Keratinocyte (primary cell): ENCODE measurements at regions not wholly inside any gene's neighbourhood (a gene's known extent, or its start where the extent isn't known, plus 50 kb on each side); places are given as distances from the start of the nearest gene placed in this dataset.

ENCODE experiments used
- DNase-seq: peaks from one replicate; pipeline ENCODE4 v3.0.0-alpha.2; 2011; ENCODE audit warnings: low read depth, missing footprints, low spot score
- FAIRE-seq: peaks from 2 replicates; lab custom pipeline; 2011; peaks lifted over from hg19 to GRCh38; lab: Jason Lieb, UNC
- H2AFZ ChIP-seq: 2 replicates; pipeline ENCODE4 v1.6.0; 2012; ENCODE audit warnings: low read length, control low read depth, inconsistent platforms; ENCODE audit not compliant: control insufficient read depth
- H3K27ac ChIP-seq: 2 replicates; pipeline ENCODE4 v1.5.1; 2011; ENCODE audit warnings: low read length; ENCODE audit not compliant: control insufficient read depth, insufficient read depth
- H3K27me3 ChIP-seq: 3 replicates; pipeline ENCODE4 v1.6.0; 2011; ENCODE audit warnings: low read length; ENCODE audit not compliant: control insufficient read depth, insufficient read depth; ENCODE audit errors: extremely low read depth
- H3K36me3 ChIP-seq, 2 experiments: 2 replicates in 1 of 2; 3 replicates in 1 of 2; pipeline ENCODE4 v1.5.1; 2011; ENCODE audit warnings: low read length in 2 of 2, mild to moderate bottlenecking in 1 of 2; ENCODE audit not compliant: control insufficient read depth in 2 of 2, insufficient read depth in 2 of 2; ENCODE audit errors: extremely low read depth in 1 of 2
- H3K4me1 ChIP-seq: 3 replicates; pipeline ENCODE4 v1.5.1; 2011; ENCODE audit warnings: low read length; ENCODE audit not compliant: control insufficient read depth, insufficient read depth; ENCODE audit errors: extremely low read depth
- H3K4me2 ChIP-seq: 3 replicates; pipeline ENCODE4 v1.6.0; 2011; ENCODE audit warnings: low read depth, low read length; ENCODE audit not compliant: control insufficient read depth, insufficient read depth; ENCODE audit errors: extremely low read depth
- H3K4me3 ChIP-seq, 3 experiments: fragments of 200-600 bp in 1 of 3; sonication (generic) in 1 of 3; 2 replicates in 2 of 3; 3 replicates in 1 of 3; pipeline ENCODE4 v1.5.1; 2011 to 2016; ENCODE audit warnings: low read length in 3 of 3, mild to moderate bottlenecking in 3 of 3, control low read depth in 2 of 3, inconsistent platforms in 1 of 3, low read depth in 1 of 3, mixed read lengths in 1 of 3, mixed run types in 1 of 3, moderate library complexity in 1 of 3; ENCODE audit not compliant: control insufficient read depth in 2 of 3, insufficient read depth in 2 of 3; ENCODE audit errors: extremely low read depth in 1 of 3
- H3K79me2 ChIP-seq: 2 replicates; pipeline ENCODE4 v1.6.0; 2012; ENCODE audit warnings: low read length; ENCODE audit not compliant: control insufficient read depth, insufficient read depth
- H3K9ac ChIP-seq: 3 replicates; pipeline ENCODE4 v1.6.0; 2011; ENCODE audit warnings: low read length; ENCODE audit not compliant: control insufficient read depth, insufficient read depth; ENCODE audit errors: extremely low read depth
- H3K9me1 ChIP-seq: 3 replicates; pipeline ENCODE4 v1.6.0; 2011; ENCODE audit warnings: low read length; ENCODE audit not compliant: control insufficient read depth, insufficient read depth; ENCODE audit errors: extremely low read depth
- H3K9me3 ChIP-seq: 2 replicates; pipeline ENCODE4 v1.5.1; 2012; ENCODE audit warnings: low read depth, low read length; ENCODE audit not compliant: control insufficient read depth
- H4K20me1 ChIP-seq: 3 replicates; pipeline ENCODE4 v1.6.0; 2011; ENCODE audit warnings: low read length; ENCODE audit not compliant: control insufficient read depth, insufficient read depth; ENCODE audit errors: extremely low read depth
- EZH2 ChIP-seq: IDR thresholded peaks from one replicate; pipeline ENCODE4 v1.6.1; 2012; ENCODE audit warnings: inconsistent platforms, mild to moderate bottlenecking, low read length, moderate library complexity
- dilution Hi-C: fragments of 300-500 bp; cut with MboI; formaldehyde crosslinking; loops from one replicate; pipeline ENCODE4 v1.7.0; 2020; ENCODE audit warnings: low sequenced_read_pairs; ENCODE audit not compliant: extremely low pct_ligation_motif_present
- TF ChIP-seq, protein P1 (sequence below), 3 experiments: IDR thresholded peaks in 1 of 3; conservative IDR thresholded peaks in 1 of 3; optimal IDR thresholded peaks in 1 of 3; 2 replicates in 2 of 3; 3 replicates in 1 of 3; pipeline versions ENCODE3 to v1.5.1; 2011; ENCODE audit warnings: low read length in 3 of 3, mild to moderate bottlenecking in 3 of 3, moderate library complexity in 2 of 3, control low read depth in 1 of 3, inconsistent platforms in 1 of 3; ENCODE audit not compliant: insufficient read depth in 2 of 3; ENCODE audit errors: extremely low read depth in 1 of 3

GRCh38 chr6:25172819-25173218, 106.4 kb upstream of the CARMIL1 start:
- Histone ChIP-seq H3K27ac (peak overlapping the region; percentile 57), H4K20me1 (no peaks in the 10 kb centered on the region), H3K9me1 (no peaks in the 10 kb centered on the region), H3K9me3 (no peaks in the 10 kb centered on the region), H3K79me2 (no peaks in the 10 kb centered on the region), H3K4me2 (peak overlapping the region; percentile 41), H3K4me3 (no peak overlapping the region), H3K36me3 (no peaks in the 10 kb centered on the region), H3K27me3 (no peaks in the 10 kb centered on the region), H3K4me1 (peaks cover 51% of the 10 kb centered on the region), H2AFZ (peak overlapping the region; percentile 55), H3K9ac (no peak overlapping the region)
- DNase-seq (peak; percentile 60), FAIRE-seq (no peak)
- dilution Hi-C loops: no loop called here
- TF ChIP-seq, protein P1, sequence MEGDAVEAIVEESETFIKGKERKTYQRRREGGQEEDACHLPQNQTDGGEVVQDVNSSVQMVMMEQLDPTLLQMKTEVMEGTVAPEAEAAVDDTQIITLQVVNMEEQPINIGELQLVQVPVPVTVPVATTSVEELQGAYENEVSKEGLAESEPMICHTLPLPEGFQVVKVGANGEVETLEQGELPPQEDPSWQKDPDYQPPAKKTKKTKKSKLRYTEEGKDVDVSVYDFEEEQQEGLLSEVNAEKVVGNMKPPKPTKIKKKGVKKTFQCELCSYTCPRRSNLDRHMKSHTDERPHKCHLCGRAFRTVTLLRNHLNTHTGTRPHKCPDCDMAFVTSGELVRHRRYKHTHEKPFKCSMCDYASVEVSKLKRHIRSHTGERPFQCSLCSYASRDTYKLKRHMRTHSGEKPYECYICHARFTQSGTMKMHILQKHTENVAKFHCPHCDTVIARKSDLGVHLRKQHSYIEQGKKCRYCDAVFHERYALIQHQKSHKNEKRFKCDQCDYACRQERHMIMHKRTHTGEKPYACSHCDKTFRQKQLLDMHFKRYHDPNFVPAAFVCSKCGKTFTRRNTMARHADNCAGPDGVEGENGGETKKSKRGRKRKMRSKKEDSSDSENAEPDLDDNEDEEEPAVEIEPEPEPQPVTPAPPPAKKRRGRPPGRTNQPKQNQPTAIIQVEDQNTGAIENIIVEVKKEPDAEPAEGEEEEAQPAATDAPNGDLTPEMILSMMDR (optimal IDR thresholded peaks at IDR 0.05 in 1 of 3, IDR thresholded peaks at IDR 0.05 in 1 of 3, conservative IDR thresholded peaks at IDR 0.05 in 1 of 3; ENCODE audit: extremely low read depth in 1 of 3, insufficient read depth in 2 of 3, low read length in 3 of 3): no peak
- TF ChIP-seq EZH2: no peak

GRCh38 chr6:25173246-25173645, 105.9 kb upstream of the CARMIL1 start:
- Histone ChIP-seq H3K79me2 (no peaks in the 10 kb centered on the region), H3K9me3 (no peaks in the 10 kb centered on the region), H3K27me3 (no peaks in the 10 kb centered on the region), H3K9ac (no peak overlapping the region), H2AFZ (no peak overlapping the region), H4K20me1 (no peaks in the 10 kb centered on the region), H3K9me1 (no peaks in the 10 kb centered on the region), H3K27ac (peak overlapping the region; percentile 57), H3K4me2 (peak overlapping the region; percentile 41), H3K4me1 (peaks cover 51% of the 10 kb centered on the region), H3K4me3 (no peak overlapping the region), H3K36me3 (no peaks in the 10 kb centered on the region)
- FAIRE-seq (no peak), DNase-seq (no peak)
- dilution Hi-C loops: no loop called here
- no peak for TF ChIP-seq EZH2

DNA sequence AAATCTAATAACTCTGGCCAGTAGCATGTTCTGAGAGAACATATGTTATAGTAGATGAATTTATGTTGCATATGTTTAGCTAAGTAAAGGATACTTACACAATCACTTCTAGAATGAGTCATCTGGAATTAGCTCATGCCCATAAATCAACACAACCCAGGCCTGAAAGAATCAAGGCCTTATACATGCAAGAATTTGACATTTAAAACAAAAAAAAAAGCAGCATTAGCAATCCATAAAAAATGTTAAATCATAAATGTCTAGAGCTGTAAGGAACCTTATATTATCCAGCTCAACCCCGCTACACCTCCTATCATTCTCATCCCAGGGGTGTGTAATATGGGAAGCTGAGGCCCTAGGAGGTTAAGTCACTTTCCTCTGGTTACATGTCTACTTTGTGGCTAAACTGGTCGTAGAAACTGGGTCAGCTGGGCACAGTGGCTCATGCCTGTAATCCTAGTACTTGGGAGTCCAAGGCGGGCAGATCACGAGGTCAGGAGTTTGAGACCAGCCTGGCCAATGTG, 105.2 kb upstream of the CARMIL1 start:
- H3K36me3 ChIP-seq: no peaks in the 10 kb centered on the region
- no peaks in the 10 kb centered on the region for H3K9me3 ChIP-seq
- no peaks in the 10 kb centered on the region for H3K9me1 ChIP-seq
- H3K9ac ChIP-seq: peak overlapping the region; percentile 24
- H2AFZ ChIP-seq: no peak overlapping the region
- TF ChIP-seq EZH2: no peak
- TF ChIP-seq, protein P1 (optimal IDR thresholded peaks at IDR 0.05 in 1 of 3, IDR thresholded peaks at IDR 0.05 in 1 of 3, conservative IDR thresholded peaks at IDR 0.05 in 1 of 3; ENCODE audit: extremely low read depth in 1 of 3, insufficient read depth in 2 of 3, low read length in 3 of 3): no peak
- peaks cover 51% of the 10 kb centered on the region for H3K4me1 ChIP-seq
- no peak overlapping the region for H3K4me3 ChIP-seq
- dilution Hi-C loops: no loop called here
- peak overlapping the region; percentile 51 for H3K4me2 ChIP-seq
- FAIRE-seq (peak; percentile 92), DNase-seq (peak; percentile 79)
- H3K79me2 ChIP-seq: no peaks in the 10 kb centered on the region
- H3K27me3 ChIP-seq: no peaks in the 10 kb centered on the region
- H3K27ac ChIP-seq: peak overlapping the region; percentile 70
- H4K20me1 ChIP-seq: no peaks in the 10 kb centered on the region
